DOHH2 (cell line): ENCODE measurements at regions not wholly inside any gene's neighbourhood (a gene's known extent, or its start where the extent isn't known, plus 50 kb on each side); places are given as distances from the start of the nearest gene placed in this dataset.

ENCODE experiments used
- H3F3A ChIP-seq: fragments of 200-600 bp; sonication (generic), shearing (Covaris generic); 2 replicates; pipeline ENCODE4 v1.6.0; 2016; ENCODE audit warnings: antibody characterized with exemption, mild to moderate bottlenecking; ENCODE audit not compliant: control insufficient read depth, insufficient read depth
- H3K27ac ChIP-seq: fragments of 200-600 bp; sonication (generic); 2 replicates; pipeline ENCODE4 v1.5.1; 2014; ENCODE audit warnings: low read depth, mild to moderate bottlenecking, low read length, moderate library complexity
- H3K27me3 ChIP-seq: fragments of 200-600 bp; sonication (generic); 2 replicates; pipeline ENCODE4 v1.6.1; 2014; ENCODE audit warnings: mild to moderate bottlenecking, low read length, mixed read lengths; ENCODE audit not compliant: control insufficient read depth
- H3K36me3 ChIP-seq: fragments of 200-600 bp; sonication (generic); 2 replicates; pipeline ENCODE4 v1.6.1; 2014; ENCODE audit warnings: mild to moderate bottlenecking, low read length, moderate library complexity, mixed read lengths; ENCODE audit not compliant: control insufficient read depth
- H3K4me1 ChIP-seq: fragments of 200-600 bp; sonication (generic); 2 replicates; pipeline ENCODE4 v1.6.1; 2014; ENCODE audit warnings: mild to moderate bottlenecking, low read length, mixed read lengths; ENCODE audit not compliant: control insufficient read depth
- H3K4me2 ChIP-seq: fragments of 200-600 bp; sonication (generic); 2 replicates; pipeline ENCODE4 v1.6.0; 2014; ENCODE audit warnings: mild to moderate bottlenecking, low read length, moderate library complexity
- H3K4me3 ChIP-seq: fragments of 200-600 bp; sonication (generic); 2 replicates; pipeline ENCODE4 v1.5.1; 2014; ENCODE audit warnings: mild to moderate bottlenecking, low read length, mixed read lengths
- H3K79me2 ChIP-seq: fragments of 200-600 bp; sonication (generic); 2 replicates; pipeline ENCODE4 v1.6.1; 2014; ENCODE audit warnings: mild to moderate bottlenecking, low read length, mixed read lengths; ENCODE audit not compliant: control insufficient read depth
- H3K9me2 ChIP-seq: fragments of 200-600 bp; sonication (generic); replicated peaks from 2 replicates; pipeline ENCODE4 v1.6.1; 2014; ENCODE audit warnings: mild to moderate bottlenecking, low read length, mixed read lengths; ENCODE audit not compliant: control insufficient read depth
- H3K9me3 ChIP-seq: fragments of 200-600 bp; sonication (generic); 2 replicates; pipeline ENCODE4 v1.6.1; 2014; ENCODE audit warnings: antibody characterized with exemption, low read length, mixed read lengths; ENCODE audit not compliant: control insufficient read depth, insufficient read depth
- H4K20me1 ChIP-seq: fragments of 200-600 bp; sonication (generic); 2 replicates; pipeline ENCODE4 v1.6.0; 2014; ENCODE audit warnings: low read depth, mild to moderate bottlenecking, antibody characterized with exemption, low read length, moderate library complexity; ENCODE audit not compliant: control insufficient read depth, insufficient read depth
- EZH2phosphoT487 ChIP-seq: fragments of 200-600 bp; sonication (generic); IDR thresholded peaks from 2 replicates; pipeline ENCODE4 v1.6.1; 2017; ENCODE audit warnings: borderline replicate concordance, mild to moderate bottlenecking, antibody characterized with exemption, low read length, moderate library complexity, mixed read lengths
- TF ChIP-seq, protein P1 (sequence below): fragments of 200-600 bp; sonication (generic); IDR thresholded peaks from one replicate; pipeline ENCODE4 v1.5.1; 2014; ENCODE audit warnings: antibody characterized with exemption, mild to moderate bottlenecking, low read depth, low read length; ENCODE audit not compliant: poor library complexity, severe bottlenecking

DNA sequence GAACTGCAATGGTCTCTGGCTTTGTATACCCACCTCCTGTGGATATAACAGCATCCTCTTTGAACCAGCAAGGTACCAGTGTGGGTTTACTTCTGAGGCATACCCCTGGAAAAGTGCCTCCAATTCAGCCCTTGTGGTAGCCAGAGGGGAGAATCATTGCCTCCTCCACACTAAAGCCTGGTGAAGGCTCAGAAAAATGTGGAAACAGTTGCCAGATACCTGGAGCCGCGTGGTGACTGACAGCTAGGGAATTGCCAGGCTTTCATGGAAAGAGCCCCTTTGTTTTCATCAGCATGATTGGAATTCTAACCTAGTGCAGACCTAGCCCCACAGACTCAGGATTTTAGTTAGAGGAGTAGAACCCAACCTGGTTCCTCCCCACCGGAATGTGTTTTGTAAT, 168.6 kb upstream of the KLF3 start:
- Histone ChIP-seq H3F3A (no peaks in the 10 kb centered on the region), H3K79me2 (no peaks in the 10 kb centered on the region), H3K4me2 (no peak overlapping the region), H3K4me3 (no peak overlapping the region), H3K36me3 (no peaks in the 10 kb centered on the region), H3K27ac (no peak overlapping the region), H3K4me1 (no peaks in the 10 kb centered on the region), H3K27me3 (peaks cover 3% of the 10 kb centered on the region; the same call in 1 of the 2 replicates), H3K9me3 (no peaks in the 10 kb centered on the region), H4K20me1 (no peaks in the 10 kb centered on the region), H3K9me2 (no peaks in the 10 kb centered on the region)
- no peak for TF ChIP-seq EZH2phosphoT487
- TF ChIP-seq, protein P1, sequence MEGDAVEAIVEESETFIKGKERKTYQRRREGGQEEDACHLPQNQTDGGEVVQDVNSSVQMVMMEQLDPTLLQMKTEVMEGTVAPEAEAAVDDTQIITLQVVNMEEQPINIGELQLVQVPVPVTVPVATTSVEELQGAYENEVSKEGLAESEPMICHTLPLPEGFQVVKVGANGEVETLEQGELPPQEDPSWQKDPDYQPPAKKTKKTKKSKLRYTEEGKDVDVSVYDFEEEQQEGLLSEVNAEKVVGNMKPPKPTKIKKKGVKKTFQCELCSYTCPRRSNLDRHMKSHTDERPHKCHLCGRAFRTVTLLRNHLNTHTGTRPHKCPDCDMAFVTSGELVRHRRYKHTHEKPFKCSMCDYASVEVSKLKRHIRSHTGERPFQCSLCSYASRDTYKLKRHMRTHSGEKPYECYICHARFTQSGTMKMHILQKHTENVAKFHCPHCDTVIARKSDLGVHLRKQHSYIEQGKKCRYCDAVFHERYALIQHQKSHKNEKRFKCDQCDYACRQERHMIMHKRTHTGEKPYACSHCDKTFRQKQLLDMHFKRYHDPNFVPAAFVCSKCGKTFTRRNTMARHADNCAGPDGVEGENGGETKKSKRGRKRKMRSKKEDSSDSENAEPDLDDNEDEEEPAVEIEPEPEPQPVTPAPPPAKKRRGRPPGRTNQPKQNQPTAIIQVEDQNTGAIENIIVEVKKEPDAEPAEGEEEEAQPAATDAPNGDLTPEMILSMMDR = no peak

DNA sequence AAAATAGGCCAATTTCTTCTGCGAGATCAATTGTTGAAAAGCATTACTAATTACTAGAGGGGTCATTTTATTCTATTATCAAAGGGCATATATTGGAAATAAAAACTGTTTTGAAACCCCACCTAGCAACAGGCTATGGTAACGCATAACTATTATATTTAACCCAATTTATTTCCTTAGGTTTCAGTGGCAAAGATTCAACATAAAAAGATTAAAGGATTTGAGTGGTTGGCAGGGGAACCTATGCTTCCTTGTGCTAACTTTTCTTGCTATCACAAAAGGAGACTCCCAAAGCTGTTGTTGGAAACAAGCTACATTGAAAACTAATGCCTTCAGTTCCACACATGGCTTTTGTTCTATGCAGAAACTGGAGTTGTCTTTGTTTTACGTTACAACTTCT, 166.9 kb upstream of the KLF3 start:
- no peaks in the 10 kb centered on the region for H3K79me2 ChIP-seq
- peaks cover 3% of the 10 kb centered on the region; the same call in 1 of the 2 replicates for H3K27me3 ChIP-seq
- no peaks in the 10 kb centered on the region for H4K20me1 ChIP-seq

DNA sequence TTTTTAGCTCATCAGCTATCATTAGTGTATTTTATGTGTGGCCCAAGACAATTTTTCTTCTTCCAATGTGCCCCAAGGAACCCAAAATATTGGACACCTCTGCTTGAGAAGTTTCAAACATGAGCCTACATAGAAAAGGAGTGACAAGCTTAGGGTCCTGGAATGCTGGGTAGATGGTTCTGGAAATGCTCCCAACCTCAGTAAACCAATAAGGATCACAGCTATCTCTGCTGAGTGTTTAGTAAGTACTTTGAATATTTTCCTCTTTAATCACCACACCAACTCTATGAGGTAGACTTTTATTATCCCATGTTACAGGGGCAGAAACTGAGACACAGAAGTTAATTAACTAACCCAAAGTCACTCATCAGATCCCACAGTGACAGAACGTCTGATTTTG, 164.9 kb upstream of the KLF3 start:
- H3K4me2 ChIP-seq = no peak overlapping the region
- no peak overlapping the region for H3K4me3 ChIP-seq
- peaks cover 3% of the 10 kb centered on the region; the same call in 1 of the 2 replicates for H3K27me3 ChIP-seq
- peaks cover 7% of the 10 kb centered on the region for H3K4me1 ChIP-seq
- no peaks in the 10 kb centered on the region for H3K36me3 ChIP-seq
- no peaks in the 10 kb centered on the region for H3K9me3 ChIP-seq
- H3F3A ChIP-seq = no peaks in the 10 kb centered on the region
- H3K9me2 ChIP-seq = no peaks in the 10 kb centered on the region
- H3K79me2 ChIP-seq = no peaks in the 10 kb centered on the region
- H4K20me1 ChIP-seq = no peaks in the 10 kb centered on the region
- TF ChIP-seq, protein P1 = no peak
- no peak for TF ChIP-seq EZH2phosphoT487
- no peak overlapping the region for H3K27ac ChIP-seq

More for the DNA sequence above, 166.9 kb upstream of the KLF3 start:
- H3K4me3 ChIP-seq = no peak overlapping the region
- H3K27ac ChIP-seq = no peak overlapping the region
- TF ChIP-seq, protein P1 = no peak
- no peak for TF ChIP-seq EZH2phosphoT487
- no peak overlapping the region for H3K4me2 ChIP-seq
- H3F3A ChIP-seq = no peaks in the 10 kb centered on the region
- H3K9me3 ChIP-seq = no peaks in the 10 kb centered on the region
- no peaks in the 10 kb centered on the region for H3K9me2 ChIP-seq
- no peaks in the 10 kb centered on the region for H3K36me3 ChIP-seq
- no peaks in the 10 kb centered on the region for H3K4me1 ChIP-seq
